PC-9 (cell line): ENCODE measurements at regions not wholly inside any gene's neighbourhood (a gene's known extent, or its start where the extent isn't known, plus 50 kb on each side); places are given as distances from the start of the nearest gene placed in this dataset.

Experiments used
- EZH2 ChIP-seq: fragments of 200-600 bp; sonication (generic); IDR thresholded peaks from 2 replicates; pipeline ENCODE4 v1.8.0; 2017; ENCODE audit warnings: antibody characterized with exemption, low read depth
- TF ChIP-seq, protein P1 (sequence below): fragments of 200-600 bp; sonication (generic); conservative IDR thresholded peaks from 2 replicates; pipeline ENCODE4 v1.6.1; 2017; ENCODE audit warnings: mixed run types, antibody characterized with exemption, mild to moderate bottlenecking, moderate library complexity

GRCh38 chr14:65802196-65802595 is 389.7 kb downstream of the FUT8 start:
- TF ChIP-seq, protein P1, sequence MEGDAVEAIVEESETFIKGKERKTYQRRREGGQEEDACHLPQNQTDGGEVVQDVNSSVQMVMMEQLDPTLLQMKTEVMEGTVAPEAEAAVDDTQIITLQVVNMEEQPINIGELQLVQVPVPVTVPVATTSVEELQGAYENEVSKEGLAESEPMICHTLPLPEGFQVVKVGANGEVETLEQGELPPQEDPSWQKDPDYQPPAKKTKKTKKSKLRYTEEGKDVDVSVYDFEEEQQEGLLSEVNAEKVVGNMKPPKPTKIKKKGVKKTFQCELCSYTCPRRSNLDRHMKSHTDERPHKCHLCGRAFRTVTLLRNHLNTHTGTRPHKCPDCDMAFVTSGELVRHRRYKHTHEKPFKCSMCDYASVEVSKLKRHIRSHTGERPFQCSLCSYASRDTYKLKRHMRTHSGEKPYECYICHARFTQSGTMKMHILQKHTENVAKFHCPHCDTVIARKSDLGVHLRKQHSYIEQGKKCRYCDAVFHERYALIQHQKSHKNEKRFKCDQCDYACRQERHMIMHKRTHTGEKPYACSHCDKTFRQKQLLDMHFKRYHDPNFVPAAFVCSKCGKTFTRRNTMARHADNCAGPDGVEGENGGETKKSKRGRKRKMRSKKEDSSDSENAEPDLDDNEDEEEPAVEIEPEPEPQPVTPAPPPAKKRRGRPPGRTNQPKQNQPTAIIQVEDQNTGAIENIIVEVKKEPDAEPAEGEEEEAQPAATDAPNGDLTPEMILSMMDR, result no peak
- no peak for TF ChIP-seq EZH2
